AG04450 (cell line): ENCODE measurements at regions not wholly inside any gene's neighbourhood (a gene's known extent, or its start where the extent isn't known, plus 50 kb on each side); places are given as distances from the start of the nearest gene placed in this dataset.

ENCODE experiments used
- CTCF ChIA-PET: fragments of 300-600, 350-600 bp; formaldehyde crosslinking; extraction: SDS; loops from one replicate; lab custom pipeline; 2022; ENCODE audit warnings: antibody characterized with exemption, inconsistent platforms; lab: Charles Lee
- POLR2A ChIA-PET: fragments of 350-600 bp; formaldehyde crosslinking; extraction: SDS; loops from one replicate; lab custom pipeline; 2021; ENCODE audit warnings: antibody characterized with exemption, inconsistent platforms; lab: Yijun Ruan, JAX
- DNase-seq: peaks from one replicate; pipeline ENCODE4 v3.0.0-alpha.2; 2011; ENCODE audit warnings: low read depth, low spot score
- H3K27ac ChIP-seq: one replicate; pipeline ENCODE4 v1.5.1; 2012; ENCODE audit warnings: low read depth, low read length, control low read depth
- H3K27me3 ChIP-seq: one replicate; pipeline ENCODE4 v1.6.0; 2012; ENCODE audit warnings: low read length; ENCODE audit not compliant: control insufficient read depth, insufficient read depth
- H3K4me3 ChIP-seq: 2 replicates; pipeline ENCODE4 v1.5.1; 2011; ENCODE audit warnings: mild to moderate bottlenecking, low read depth, low read length, control low read depth
- H3K9me3 ChIP-seq: 2 replicates; pipeline ENCODE4 v1.5.1; 2012; ENCODE audit warnings: low read length; ENCODE audit not compliant: control insufficient read depth, insufficient read depth
- TF ChIP-seq, protein P1 (sequence below): IDR thresholded peaks from 2 replicates; pipeline ENCODE4 v1.5.1; 2011; ENCODE audit warnings: low read depth, low read length, control low read depth, inconsistent platforms

DNA sequence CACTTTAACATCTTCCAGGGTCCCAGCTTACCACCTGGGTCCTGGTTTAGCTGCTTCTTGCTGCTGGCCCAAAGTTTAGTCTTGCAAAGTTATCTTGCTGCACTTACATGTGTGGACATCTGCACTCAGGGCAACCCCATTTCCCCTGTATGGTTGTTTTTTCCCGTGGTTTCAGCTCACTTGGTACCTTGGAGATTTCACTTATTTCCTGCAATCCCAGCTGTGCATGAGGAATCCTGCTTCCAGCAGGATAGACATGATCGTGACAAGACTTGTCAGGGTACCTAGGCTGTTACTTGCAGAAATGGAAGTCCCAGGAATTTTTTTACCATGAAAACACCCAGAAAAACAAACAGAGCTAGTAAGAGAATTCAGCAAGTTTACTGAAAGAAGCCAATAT, 95.9 kb upstream of the LEP start:
- Histone ChIP-seq H3K27ac (no peak overlapping the region), H3K4me3 (no peak overlapping the region), H3K27me3 (peaks cover 15% of the 10 kb centered on the region), H3K9me3 (peaks cover 4% of the 10 kb centered on the region; the same call in 1 of the 2 replicates)
- TF ChIP-seq, protein P1, sequence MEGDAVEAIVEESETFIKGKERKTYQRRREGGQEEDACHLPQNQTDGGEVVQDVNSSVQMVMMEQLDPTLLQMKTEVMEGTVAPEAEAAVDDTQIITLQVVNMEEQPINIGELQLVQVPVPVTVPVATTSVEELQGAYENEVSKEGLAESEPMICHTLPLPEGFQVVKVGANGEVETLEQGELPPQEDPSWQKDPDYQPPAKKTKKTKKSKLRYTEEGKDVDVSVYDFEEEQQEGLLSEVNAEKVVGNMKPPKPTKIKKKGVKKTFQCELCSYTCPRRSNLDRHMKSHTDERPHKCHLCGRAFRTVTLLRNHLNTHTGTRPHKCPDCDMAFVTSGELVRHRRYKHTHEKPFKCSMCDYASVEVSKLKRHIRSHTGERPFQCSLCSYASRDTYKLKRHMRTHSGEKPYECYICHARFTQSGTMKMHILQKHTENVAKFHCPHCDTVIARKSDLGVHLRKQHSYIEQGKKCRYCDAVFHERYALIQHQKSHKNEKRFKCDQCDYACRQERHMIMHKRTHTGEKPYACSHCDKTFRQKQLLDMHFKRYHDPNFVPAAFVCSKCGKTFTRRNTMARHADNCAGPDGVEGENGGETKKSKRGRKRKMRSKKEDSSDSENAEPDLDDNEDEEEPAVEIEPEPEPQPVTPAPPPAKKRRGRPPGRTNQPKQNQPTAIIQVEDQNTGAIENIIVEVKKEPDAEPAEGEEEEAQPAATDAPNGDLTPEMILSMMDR: no peak
- DNase-seq: no peak
- POLR2A ChIA-PET: no interaction called here
- CTCF ChIA-PET: interaction anchor here (1.1 to 1.6 kb wide), 3 partner anchors 9 to 64 kb away, joined by 3 to 11 read pairs (median 8); no protein-coding TSS in a partner anchor

DNA sequence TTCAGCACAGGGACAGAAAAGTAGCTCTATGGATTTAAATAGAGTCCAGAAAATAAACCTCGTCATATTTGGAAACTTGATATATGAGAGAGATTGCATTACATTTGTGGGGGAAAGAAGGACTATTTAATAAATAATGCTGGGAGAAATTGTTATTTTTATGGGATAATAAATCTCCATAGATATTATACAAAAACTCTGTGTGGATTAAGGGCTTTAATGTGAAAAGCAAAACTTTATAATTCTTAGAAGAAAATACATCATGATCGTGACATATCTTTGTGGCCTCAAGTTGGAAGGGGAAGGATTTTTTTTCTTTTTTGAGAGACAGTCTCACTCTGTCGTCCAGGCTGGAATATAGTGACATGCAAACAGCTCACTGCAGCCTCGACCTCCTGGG, 95.0 kb upstream of the LEP start:
- TF ChIP-seq, protein P1: no peak
- DNase-seq: no peak
- ChIA-PET CTCF (interaction anchor here (1.1 to 1.6 kb wide), 3 partner anchors 10 to 63 kb away, joined by 3 to 11 read pairs (median 8); no protein-coding TSS in a partner anchor), POLR2A (interaction anchor here (0.6 kb wide), 2 partner anchors 56 to 128 kb away, joined by 3 to 4 read pairs; no protein-coding TSS in a partner anchor)
- H3K4me3 ChIP-seq: no peak overlapping the region
- peaks cover 14% of the 10 kb centered on the region for H3K27me3 ChIP-seq
- peaks cover 4% of the 10 kb centered on the region; the same call in 1 of the 2 replicates for H3K9me3 ChIP-seq
- no peak overlapping the region for H3K27ac ChIP-seq

DNA sequence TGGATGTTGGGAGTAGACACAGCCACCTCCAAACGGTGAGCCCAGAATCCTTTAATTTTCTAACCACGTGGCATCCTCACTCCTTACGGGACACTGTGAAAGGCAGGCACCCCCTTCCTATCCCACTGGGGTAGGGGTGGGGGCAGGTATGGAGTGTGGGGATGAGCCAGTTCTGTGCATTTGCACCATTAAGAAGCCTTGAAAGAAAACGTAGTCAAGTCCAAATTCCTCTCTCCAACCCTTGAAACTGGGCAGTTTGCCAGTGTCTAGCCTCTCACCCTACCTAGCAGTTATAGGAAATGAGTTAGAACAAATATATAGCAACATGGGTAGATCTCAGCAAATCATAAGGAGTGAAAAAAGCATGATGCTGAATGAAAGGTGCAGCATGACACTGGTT, 92.4 kb upstream of the LEP start:
- TF ChIP-seq, protein P1: no peak
- ChIA-PET CTCF (no interaction called here), POLR2A (no interaction called here)
- Histone ChIP-seq H3K27ac (no peak overlapping the region), H3K9me3 (peaks cover 4% of the 10 kb centered on the region; the same call in 1 of the 2 replicates), H3K4me3 (no peak overlapping the region), H3K27me3 (peaks cover 31% of the 10 kb centered on the region)
- DNase-seq: no peak

DNA sequence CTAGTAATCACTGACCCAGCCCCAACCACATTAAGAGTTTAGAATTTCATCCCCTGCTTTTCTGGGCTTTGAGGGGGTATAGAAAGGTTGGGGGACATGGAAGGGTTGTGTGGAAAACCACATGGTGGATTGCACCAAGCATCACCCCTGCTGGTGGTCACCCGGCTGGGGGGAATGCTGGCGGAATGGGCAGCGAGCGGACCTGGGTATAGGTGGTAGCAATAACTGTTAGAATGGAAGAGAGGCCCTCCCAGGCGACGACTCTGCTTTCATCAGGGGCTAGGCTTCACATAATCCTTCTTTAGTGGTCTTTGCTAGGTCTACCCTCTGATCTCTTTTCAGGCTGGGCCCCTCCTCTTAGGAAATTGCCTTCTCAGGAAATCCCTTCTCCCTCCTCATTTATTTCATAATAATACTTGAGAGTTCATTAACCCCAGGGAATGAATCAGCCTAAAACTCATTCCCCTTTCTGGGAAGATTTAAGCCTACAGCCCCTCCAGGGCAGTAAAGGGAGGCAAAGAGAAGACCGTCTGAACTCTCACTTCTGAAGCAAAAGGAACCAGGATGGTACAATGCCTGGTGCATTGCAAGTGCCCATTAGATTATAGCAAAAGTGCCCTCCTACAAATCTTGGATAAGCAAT, 90.7 kb upstream of the LEP start:
- Histone ChIP-seq H3K4me3 (no peak overlapping the region), H3K9me3 (no peaks in the 10 kb centered on the region), H3K27me3 (peaks cover 45% of the 10 kb centered on the region), H3K27ac (no peak overlapping the region)
- TF ChIP-seq, protein P1: no peak
- ChIA-PET POLR2A (no interaction called here), CTCF (no interaction called here)
- DNase-seq: no peak

DNA sequence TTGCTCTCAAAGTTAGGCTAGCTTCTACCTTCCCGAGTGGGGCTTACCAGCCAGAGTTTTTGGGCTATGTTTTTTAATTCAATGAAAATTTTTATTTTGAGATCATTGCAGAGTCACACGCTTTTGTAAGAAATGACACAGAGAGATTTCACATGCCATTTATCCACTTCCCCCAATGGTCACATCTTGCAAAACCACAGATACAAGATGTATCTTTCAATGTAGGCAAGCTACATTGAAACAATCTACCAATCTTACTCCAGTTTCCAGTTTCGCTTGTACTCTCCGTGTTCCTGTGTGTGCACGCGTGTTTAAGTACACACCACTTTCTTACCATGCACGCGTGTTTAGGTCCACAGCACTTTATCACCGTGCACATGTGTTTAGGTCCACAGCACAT, 89.4 kb upstream of the LEP start:
- DNase-seq: no peak
- peaks cover 47% of the 10 kb centered on the region for H3K27me3 ChIP-seq
- TF ChIP-seq, protein P1: no peak
- ChIA-PET POLR2A (no interaction called here), CTCF (no interaction called here)
- no peak overlapping the region for H3K4me3 ChIP-seq
- H3K9me3 ChIP-seq: no peaks in the 10 kb centered on the region
- H3K27ac ChIP-seq: no peak overlapping the region
